ENCODE measurements at regions not wholly inside any gene's neighbourhood (a gene's known extent, or its start where the extent isn't known, plus 50 kb on each side); places are given as distances from the start of the nearest gene placed in this dataset.
A peak's percentile ranks its signal among the peaks of the same experiment; 100 is the strongest.
"Not testable (repeated sequence)": the region's sequence is repeated elsewhere in the genome, so short reads cannot be mapped to it uniquely, and the experiment has no call there.

DNA sequence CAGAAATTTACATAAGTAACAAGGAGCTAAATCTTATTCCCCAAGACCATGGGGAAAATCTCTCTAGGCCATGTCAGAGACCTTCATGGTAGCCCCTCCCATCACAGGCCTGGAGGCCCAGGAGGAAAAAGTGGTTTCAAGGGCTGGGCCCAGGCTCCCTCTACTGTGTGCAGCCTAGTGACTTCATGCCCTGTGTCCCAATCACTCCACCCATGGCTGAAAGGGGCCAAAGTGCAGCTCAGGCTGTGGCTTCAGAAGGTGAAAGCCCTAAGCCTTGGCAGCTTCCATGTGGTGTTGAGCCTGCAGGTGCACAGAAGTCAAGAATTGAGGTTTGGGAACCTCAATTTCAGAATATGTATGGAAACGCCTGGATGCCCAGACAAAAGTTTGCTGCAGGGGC, 1612.7 kb upstream of the SLC39A10 start:
- no peak for DNase-seq

DNA sequence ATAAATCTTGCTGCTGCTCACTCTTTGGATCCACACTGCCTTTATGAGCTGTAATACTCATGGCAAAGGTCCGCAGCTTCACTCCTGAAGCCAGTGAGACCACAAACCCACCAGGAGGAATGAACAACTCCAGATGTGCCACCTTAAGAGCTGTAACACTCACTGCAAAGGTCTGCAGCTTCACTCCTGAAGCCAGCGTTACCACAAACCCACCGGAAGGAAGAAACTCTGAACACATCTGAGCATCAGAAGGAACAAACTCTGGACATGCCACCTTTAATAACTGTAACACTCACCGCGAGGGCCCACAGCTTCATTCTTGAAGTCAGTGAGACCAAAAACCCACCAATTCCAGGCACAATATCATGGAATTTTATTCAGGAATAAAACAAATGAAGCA, 1635.9 kb upstream of the SLC39A10 start:
- DNase-seq = not testable (repeated sequence)

DNA sequence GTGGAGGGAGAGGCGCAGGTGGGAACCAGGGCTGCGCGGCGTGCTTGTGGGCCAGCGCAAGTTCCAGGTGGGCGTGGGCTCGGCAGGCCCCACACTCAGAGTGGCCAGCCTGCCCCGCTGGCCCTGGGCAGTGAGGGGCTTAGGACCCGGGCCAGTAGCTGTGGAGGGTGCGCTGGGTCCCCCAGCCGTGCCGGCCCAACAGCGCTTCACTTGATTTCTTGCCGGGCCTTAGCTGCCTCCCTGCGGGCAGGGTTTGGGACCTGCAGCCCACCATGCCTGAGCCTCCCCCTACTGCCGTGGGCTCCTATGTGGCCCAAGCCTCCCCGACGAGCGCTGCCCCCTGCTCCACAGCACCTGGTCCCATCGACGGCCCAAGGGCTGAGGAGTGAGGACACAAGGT, 1636.9 kb upstream of the SLC39A10 start:
- DNase-seq = no peak

DNA sequence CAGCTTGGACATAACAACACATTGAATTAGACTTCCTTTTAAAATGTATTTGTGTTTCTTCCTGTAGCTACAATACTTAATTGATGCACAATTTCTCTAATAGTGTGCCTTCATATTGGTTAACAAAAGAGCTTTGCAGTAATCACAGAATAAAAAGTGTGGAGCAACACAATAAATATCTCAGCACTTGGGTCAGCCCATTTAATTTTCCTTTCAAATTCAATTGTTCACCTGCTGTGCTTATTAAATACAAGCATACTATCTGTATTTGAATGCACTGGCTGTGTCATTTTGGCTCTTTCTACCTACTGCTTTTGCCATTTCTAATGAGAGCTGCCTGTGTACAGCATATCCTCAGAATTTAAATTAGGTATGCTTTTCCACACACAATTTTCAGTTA, 1641.3 kb upstream of the SLC39A10 start:
- no peak for DNase-seq

DNA sequence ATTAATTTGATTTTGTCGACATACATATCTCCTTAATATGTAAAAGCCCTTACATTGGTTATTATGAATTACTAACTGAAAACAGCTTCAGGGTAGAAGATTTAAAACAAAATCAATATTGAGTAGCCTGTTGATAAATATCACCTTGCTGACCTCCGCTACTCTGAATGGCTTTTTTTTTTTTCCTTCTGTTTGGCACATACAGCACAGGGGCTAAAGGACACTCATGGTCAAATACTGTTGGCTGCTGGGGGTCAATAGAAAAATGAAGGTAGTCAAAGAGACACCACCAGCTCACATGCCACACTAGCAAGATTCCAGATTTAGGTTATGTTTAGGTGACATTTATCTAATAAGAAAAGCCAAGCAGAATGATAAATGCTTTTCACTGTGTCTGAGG, 1642.4 kb upstream of the SLC39A10 start:
- DNase-seq = no peak

DNA sequence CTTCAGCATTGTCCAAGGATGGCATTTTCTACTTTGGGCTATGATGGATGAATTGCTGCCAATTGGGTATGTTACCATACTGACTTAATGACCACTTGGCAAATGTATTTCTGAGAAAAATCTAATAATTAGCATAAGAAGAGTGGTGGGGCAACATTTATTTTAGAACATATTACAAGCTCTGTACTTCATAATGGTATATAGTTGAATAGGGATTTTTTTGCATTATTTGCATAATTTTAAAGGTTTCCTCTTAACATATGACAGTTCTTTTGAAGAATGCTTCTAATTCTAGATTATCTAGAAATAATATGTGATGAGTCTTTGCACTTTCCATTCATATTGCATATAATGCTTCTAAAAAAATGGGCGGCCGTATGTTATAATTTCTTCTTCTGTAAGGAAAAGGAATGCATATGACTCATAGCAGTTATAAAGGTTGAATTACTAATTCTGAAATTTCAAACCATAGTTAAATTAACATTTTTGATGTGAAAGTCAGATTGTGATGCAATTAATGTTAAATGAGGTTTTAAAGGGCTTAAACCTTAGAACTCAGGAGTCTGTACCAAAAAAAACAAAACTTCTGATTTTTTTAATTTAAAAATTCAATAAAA, 1652.3 kb upstream of the SLC39A10 start:
- no peak for DNase-seq

DNA sequence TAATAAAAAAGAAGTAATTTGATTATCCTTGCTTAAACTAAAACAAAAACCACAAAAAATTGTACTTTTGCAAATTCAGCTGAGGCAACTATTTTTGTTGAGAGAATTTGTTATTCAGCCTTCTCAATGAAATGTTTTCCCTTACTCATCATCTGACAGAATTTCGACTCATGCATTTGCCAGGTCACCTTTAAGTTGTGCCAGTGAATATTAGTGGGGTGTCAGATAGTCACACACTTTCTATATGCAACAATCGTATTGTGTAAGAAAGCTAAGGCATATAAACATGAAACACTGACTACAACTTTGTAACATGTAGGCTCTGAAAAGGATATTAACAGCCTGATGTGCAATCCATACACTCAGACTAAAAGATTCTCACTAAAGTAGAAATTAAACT, 1653.1 kb upstream of the SLC39A10 start:
- DNase-seq = no peak

DNA sequence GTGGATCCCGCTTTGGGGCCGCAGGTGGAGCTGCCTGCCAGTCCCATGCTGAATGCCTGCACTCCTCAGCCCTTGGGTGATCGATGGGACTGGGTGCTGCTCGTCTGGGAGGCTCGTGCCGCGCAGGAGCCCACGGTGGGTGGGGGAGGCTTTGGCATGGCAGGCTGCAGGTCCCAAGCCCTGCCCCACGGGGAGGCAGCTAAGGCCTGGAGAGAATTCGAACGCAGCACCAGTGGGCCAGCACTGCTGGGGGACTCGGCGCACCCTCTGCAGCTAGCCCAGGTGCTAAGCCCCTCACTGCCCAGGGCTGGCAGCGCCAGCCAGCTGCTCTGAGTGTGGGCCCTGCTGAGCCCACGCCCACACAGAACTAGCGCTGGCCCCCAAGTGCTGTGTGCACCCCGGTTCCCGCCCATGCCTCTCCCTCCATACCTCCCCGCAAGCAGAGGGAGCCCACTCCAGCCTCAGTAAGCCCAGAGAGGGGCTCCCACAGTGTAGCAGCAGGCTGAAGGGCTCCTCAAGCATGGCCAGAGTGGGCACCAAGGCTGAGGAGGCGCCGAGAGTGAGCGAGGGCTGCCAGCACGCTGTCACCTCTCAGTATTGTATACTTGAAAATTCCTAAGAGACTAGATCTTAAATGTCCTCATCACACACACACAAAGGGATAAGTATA, 1654.2 kb upstream of the SLC39A10 start:
- DNase-seq = no peak

DNA sequence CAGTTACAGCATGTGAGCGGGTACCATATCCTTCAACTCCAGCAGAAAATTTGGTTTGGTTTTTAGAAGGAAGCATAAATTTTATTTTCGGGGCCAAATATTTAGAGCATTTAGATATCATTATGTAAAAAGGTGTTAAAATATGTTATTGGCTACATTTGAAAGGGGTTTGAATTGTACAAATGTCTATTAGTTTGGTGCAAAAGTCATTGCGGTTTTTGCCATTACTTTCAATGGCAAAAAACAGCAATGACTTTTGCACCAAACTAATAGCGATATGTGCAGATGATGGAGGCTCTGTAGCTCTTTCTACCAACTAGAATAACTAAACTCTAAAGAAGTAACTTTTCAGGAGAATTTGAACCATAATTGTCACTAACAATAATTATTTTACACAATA, 1666.2 kb upstream of the SLC39A10 start:
- no peak for DNase-seq

DNA sequence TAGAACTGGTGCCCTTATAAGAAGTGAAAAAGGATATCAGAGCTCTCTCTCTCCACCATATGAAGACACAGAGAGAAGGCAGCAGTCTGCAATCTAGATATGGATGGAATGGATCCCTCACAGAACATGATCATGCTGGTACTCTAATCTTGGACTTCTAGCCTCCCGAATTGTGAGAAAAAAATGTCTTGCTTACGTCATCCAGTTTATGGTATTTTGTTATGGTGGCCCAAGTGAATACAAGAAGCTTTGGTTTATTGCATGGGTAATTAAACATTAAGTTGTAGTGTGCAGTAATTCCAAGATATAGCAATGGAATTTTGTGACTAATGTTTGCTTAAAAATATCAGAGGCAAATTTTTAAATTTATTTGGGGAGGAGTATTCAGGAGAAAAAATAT, 1667.4 kb upstream of the SLC39A10 start:
- DNase-seq = no peak

DNA sequence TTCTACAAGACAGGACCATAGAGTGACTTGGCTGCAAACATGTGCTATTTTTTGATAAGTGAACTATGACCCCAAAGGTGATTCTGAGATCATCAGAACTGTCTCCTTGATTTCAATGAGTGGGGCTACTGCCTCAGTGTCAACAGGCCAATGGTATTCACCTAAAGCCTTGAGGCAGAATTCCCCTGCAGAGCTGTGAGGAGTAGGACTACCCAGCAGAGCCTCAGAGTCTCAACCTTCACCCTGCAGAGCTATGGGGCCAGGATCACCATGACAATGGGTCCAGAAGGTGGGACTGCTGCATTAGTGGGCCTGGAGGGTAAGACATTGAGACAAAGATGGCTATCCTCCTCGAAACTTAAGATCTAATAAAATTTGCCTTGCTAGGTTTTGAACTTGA, 1668.2 kb upstream of the SLC39A10 start:
- DNase-seq = no peak

DNA sequence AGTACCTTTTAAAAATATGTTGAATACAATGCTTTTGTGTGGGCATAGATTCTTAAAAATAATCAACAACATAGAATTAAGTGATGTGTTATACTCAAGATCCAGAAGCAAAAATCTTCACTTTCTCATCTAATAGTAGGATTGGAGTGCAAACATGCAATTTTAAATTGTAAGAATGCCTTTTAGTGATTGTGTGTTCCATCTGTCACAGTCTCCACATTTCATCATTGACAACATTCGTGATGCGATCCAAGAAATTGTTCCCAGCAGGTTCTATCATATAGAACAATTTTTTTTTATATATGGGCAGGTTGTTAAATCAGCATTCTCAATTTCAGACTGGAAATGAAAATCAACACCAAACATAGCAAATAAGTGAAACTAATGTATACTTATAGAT, 1671.8 kb upstream of the SLC39A10 start:
- DNase-seq = no peak

DNA sequence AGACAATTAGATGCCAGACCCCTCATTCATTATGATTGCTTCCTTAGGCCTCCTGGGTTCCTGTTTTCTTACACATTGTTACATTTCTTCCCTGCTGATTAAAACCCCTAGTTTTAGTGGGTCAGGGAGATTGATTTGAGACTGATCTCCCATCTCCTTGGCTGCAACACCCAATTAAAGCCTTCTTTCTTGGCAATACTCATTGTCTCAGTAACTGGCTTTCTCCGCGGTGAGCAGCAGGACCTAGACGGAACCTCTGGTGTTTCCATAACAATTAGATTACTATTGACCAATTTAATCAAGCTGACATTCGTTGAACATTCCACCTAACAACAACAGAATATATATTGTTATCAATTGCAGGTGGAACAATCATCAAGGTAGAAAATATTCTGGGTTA, 1676.4 kb upstream of the SLC39A10 start:
- no peak for DNase-seq

DNA sequence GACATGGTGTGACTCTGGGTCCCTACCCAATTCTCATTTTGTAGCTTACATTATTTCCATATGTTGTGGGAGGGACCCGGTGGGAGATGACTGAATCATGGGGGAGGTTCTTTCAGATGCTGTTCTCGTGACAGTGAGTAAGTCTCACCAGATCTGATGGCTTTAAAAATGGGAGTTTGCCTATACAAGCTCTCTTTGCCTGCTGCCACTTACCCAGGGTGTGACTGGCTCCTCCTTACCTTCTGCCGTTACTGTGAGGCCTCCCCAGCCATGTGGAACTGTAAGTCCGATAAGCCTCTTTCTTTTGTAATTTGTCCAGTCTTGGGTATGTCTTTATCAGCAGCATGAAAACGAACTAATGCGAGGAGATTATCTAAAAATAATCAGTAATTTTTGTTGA, 1683.2 kb upstream of the SLC39A10 start:
- DNase-seq = no peak

DNA sequence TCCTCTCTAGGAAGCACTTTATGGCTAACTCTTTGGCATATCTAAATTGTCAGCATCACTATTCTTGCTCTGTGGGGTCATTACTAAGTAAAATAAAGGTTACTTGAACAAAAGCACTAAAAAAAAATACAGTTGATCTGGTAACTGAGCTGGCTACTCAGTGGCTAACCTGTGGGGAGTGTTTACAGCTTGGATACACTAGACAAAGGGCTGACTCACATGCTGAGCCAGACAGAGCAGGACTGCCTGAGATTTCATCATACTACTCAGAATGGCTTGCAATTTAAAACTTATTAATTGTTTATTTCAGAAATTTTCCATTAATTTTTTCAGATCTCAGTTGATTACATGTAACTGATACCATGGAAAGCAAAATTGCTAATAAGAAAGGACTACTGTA, 1690.4 kb upstream of the SLC39A10 start:
- DNase-seq = no peak

DNA sequence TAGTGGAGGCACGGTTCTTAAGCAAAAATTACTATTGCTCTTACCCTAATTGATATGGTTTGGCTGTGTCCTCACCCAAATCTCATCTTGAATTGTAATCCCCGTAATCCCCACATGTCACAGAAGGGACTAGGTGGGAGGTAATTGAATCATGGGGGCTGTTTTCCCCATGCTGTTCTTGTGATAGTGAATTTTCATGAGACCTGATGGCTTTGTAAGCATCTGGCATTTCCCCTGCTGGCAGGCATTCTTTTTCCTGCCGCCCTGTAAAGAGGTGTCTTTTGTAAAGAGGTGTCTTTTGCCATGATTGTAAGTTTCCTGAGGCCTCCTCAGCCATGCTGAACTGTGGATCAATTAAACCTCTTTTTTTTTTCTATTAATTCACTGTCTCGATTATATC, 1691.8 kb upstream of the SLC39A10 start:
- no peak for DNase-seq

DNA sequence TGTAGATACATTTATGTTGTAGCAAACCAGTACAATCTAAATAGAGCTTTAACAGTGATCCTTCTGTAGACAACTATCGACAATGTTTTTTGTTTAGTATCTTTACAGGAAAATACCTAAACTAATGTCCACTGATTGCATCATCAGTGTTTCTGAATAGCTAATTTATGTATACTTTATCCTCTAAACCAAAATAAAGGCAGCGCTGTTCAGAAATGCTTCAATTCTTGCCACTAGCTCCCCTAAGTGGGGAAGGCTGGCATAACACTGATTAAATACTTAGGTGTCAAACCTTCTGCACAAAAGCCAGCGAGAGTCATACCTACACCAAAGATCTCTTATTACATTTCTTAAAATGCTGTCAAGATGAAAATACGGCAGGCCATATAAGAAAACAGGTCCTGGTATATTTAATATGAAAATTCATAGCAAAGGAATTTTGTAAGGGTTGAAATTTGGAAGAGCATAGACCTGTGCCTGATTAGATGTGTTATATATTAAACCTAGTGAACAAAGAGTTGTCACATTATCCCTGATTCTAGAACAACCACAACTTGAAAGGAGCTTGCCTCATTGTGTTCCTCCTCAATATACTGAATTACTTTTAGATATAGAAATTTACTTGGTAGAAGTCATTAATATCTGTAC, 1693.4 kb upstream of the SLC39A10 start:
- peak; percentile 11 for DNase-seq

DNA sequence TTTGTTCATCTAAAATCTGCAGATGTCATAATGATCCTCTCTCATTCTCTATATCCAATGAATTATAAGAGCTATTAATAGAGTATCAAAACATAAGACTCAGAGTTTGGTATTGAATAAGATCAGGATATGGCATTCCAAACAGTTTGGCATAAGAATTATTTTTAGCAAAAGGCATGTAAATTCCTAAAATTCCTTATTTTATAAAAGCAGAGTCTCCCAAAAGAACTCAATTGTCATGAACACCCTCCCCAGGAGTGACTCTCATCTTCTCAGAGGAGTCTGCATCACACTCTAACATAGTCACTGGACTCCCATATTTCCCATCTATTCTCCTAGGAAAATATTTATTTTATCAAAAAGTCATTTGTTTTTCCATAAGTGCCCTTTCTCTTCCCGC, 1710.2 kb upstream of the SLC39A10 start:
- no peak for DNase-seq

DNA sequence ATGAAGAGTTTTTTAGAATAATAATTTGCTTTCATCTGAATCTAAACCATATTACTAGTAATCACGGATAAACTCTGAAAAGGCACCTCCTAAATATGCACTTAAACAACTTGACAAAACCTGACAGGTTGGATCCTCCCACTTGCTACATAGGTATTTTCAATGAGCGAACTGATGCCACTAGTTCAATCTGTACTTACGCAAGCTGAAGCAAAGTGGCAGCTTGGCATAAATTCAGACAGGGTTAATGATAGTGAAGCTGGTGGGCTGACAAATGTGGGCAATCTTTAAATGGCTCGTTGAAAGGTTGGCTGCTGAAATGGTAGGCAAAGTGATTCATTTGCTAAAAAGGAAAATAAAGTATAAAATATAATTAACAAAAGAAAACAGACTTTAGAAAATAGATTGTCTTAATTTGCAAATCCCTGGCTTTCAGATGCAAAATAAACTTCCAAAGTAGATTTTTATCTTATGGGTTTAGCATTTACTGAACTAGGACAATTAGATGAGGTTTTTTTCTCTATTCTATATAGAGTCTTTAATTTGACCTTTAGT, 1713.5 kb upstream of the SLC39A10 start:
- DNase-seq = no peak

DNA sequence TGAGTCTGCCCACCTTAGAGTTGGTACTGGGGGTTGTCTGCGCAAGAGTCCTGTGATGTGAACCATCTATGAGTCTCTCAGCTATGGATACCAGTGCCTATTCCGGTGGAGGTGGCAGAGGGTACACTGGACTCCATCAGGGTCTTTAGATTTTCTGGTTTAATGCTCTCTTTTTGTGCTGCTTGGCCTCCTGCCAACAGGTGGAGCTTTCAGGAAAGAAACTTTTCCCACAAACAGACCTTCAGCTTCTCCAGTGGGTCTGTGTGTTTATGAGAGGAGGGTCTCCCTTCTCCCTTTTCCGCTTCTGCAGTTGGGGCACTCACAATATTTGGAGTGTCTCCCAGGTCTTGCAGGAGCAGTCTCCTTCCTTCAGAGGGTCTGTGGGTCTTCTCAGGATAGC, 1721.9 kb upstream of the SLC39A10 start:
- no peak for DNase-seq

DNA sequence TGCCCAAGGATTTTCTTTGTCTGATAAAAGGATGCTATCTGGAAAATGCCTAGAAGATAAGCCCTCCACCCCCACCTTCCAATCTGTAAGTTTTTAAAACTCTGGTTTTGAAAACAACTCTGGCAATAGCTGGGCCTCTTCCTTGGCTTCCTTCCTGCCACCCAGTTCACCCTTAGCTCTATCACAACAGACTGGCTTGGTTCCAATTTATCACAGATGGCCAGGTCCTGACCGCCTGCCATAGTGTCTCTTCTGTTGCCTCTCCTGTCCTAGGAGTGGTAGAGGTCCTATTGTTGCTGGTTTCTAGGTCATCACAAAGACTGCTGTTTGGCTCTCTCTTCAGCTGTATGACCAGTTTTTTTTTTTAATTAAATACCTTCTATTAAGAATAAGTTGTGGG, 1727.9 kb upstream of the SLC39A10 start:
- DNase-seq = no peak

DNA sequence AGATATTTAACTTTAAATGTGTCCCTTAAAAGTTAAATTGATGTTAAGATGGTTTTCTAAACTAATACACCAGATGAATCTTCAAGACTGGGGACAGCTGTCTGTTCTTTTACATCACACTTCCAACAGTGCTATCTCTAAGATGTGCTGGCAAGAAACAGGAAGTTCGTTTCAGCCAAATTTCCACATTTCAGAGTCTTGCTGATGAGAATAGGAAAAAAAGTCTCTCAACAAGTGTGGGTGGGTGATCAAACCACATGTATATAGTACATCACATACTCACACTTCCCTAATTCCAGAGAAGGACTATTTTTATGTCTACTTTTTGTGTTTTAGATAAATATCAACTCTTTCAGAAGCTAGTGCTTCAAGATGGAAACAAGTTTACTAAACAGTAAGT, 1712.8 kb upstream of the TMEFF2 start:
- no peak for DNase-seq

DNA sequence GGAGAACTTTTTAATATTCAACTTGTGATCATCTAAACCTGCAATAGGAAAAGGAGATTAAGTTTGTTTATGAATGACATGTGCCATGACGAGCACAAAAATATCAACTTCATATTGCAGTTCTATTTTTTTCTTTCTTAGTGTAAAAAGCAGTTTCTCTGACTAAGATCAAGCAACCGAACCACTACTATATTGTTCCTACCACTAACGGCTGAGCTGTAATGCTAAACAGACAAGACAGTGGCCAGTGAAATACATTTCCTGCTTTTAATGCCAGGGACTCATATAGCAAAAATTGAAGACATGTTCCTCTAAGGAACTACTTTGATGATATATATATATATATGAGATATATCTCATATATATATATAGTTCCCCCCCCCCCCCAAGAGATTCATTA, 1705.6 kb upstream of the TMEFF2 start:
- no peak for DNase-seq

DNA sequence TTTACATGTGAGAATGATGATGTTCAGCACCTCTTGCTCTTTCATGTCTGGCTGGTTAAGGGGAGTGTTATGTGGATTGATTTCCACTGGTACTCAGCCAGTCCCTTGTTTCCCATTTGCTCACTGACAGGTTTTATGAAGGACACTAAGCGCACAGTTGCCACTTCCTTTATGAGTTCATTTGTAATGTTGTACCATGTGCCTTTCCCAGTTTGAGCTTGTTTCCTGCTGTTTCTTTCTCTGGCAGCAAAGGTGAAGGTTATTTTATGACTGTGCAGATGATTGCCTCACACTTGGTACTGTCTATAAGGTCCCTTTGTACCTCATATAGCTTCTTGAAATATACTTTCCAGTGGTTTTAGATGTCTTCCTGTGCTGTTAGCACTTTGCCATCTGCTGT, 1700.5 kb upstream of the TMEFF2 start:
- no peak for DNase-seq
